HFF-Myc (cell line): ENCODE measurements at regions not wholly inside any gene's neighbourhood (a gene's known extent, or its start where the extent isn't known, plus 50 kb on each side); places are given as distances from the start of the nearest gene placed in this dataset.

Experiments
- DNase-seq: peaks from one replicate; pipeline ENCODE4 v3.0.0-alpha.2; 2011; ENCODE audit warnings: low read depth; ENCODE audit errors: extremely low read depth
- H3K4me3 ChIP-seq: replicated peaks from 2 replicates; pipeline ENCODE4 v1.5.1; 2011; ENCODE audit warnings: low read depth, mild to moderate bottlenecking, control low read depth, low read length
- CTCF ChIP-seq: IDR thresholded peaks from 2 replicates; pipeline ENCODE4 v1.5.1; 2012; ENCODE audit warnings: mild to moderate bottlenecking, low read depth, low read length, control low read depth; ENCODE audit errors: missing control alignments

DNA sequence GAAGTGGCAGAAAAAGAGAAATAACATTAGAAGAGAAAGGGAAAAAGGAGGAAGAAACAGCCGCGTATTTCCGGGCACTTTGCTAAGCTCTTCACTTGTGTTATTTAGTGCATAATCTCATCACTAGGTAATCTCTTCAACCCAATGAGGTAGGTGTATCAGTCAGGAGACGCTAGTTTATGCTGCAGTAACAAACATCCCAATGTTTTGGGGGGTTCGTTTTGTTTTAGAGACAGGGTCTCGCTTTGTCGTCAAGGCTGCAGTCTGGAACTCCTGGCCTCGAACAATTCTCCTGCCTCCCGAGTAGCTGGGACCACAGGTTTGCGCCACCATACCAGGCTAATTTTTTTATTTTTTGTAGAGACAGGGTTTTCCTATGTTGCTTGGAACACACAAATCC lies 61.7 kb downstream of the ZFP36L2 start:
- no peak for TF ChIP-seq CTCF
- no peak for DNase-seq
- H3K4me3 ChIP-seq, result no peak overlapping the region

DNA sequence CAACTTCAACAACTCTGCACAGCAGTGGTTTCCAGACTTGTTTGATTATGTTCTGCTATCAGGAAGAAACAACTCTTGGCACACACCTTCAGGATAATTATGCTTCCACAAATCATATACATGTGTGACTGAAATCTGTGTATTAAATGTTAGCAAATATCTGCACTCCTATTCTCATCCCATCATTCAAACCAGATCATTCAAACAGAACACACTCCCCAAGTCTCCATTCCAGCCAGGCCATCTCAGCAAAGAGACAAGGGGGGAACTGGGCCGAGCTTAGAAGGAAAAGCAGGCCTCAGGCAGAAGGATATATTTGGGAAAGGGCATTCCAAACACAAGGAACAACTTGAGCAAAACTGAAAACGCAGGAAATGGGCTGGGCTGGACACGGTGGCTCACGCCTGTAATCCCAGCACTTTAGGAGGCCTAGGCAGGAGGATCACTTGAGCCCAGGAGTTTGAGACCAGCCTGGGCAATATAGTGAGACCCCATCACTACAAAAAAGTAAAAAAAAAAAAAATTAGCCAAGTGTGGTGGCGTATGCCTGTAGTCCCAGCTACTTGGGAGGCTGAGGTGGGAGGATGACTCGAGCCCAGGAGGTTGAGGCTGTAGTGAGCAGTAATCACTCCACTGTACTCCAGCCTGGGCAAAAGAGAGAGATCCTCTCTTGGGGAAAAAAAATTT lies 62.7 kb downstream of the ZFP36L2 start:
- no peak for TF ChIP-seq CTCF
- DNase-seq, result no peak
- H3K4me3 ChIP-seq, result no peak overlapping the region

GRCh38 chr2:43162511-43162776 lies 64.0 kb downstream of the ZFP36L2 start:
- no peak for TF ChIP-seq CTCF
- DNase-seq, result no peak
- H3K4me3 ChIP-seq, result no peak overlapping the region

DNA sequence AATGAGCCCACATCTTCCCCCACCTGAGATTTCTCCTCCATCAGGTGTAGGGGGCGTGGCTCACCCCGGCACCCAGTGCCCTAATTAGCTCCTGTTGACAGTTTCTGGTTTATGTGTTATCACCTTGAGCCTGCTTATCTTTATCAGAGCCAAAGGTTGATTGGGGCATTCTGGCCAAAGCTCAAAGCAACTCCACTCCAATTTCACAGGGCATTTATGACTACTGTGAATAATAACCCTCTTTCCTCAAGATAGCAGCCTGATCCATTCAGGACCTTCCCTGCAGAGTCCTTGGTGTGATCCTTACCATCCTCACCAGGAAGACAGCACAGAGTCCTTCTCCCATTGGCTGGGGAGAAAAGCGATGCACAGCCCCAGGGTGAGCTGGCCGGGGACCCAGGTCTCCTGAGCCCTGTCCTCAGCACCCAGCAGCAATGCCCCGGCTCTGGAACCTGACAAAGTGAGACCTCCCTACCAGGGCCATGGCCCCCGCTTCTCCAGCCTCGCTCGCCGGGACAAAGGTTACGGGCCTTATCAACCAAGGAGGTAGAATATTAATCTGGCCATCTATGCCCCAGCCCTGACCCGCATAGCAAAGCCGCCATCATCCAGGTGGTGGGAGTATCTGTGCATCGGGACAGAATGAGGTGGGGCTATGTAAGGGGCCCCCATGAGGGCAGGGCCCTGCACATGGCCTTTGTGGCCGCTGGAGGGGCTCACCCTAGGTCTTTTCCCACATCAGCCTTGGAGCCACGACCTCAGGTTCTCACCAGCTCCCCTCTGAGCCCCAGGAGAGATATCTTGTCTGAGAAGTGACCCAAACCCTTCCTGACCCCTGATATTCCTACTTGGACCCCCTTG lies 64.5 kb downstream of the ZFP36L2 start:
- no peak for DNase-seq
- no peak for TF ChIP-seq CTCF
- no peak overlapping the region for H3K4me3 ChIP-seq

DNA sequence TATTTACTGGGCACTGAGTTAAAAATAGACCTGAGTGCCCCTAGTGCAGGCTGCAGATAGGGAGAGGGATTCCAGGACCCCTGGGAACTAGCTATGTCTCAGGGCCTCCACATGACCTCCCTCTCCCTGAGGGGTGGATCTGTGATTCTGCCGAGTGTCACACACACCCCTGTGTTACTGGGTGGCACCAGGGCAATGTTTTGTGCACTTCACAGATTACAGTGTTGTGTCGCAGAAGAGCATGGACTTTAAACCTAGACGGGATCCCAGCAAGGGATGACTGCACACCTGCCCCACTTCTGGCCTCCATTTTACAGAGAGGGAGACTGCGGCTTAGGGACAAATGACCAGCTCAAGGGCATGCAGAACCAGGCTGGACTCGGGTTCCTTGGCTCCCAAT lies 65.6 kb downstream of the ZFP36L2 start:
- DNase-seq, result no peak
- no peak overlapping the region for H3K4me3 ChIP-seq
- no peak for TF ChIP-seq CTCF

GRCh38 chr2:43159797-43160196 lies 66.6 kb downstream of the ZFP36L2 start:
- H3K4me3 ChIP-seq, result no peak overlapping the region
- DNase-seq, result no peak
- TF ChIP-seq CTCF, result no peak
